Activated T-helper 1 cell treated with anti-CD3 and anti-CD28 coated beads, Interleukin-12 subunit alpha, Interleukin-12 subunit beta, Interleukin-2, Interleukin-4 antibody, amounts not matched to agents 30 ng/mL and 10 ng/mL and 1 ng/mL, durations not matched to agents 14 hours and 24 hours and 36 hours (primary cell): ENCODE measurements at regions not wholly inside any gene's neighbourhood (a gene's known extent, or its start where the extent isn't known, plus 50 kb on each side); places are given as distances from the start of the nearest gene placed in this dataset.

Experiments
- DNase-seq: peaks from one replicate; pipeline ENCODE4 v3.0.0; 2021; ENCODE audit warnings: low spot score
- H3K27ac Mint-ChIP-seq: one replicate; pipeline ENCODE4 v1.8.0; 2021; ENCODE audit warnings: mild to moderate bottlenecking, mixed read lengths
- H3K27me3 Mint-ChIP-seq: one replicate; pipeline ENCODE4 v1.8.0; 2022; ENCODE audit warnings: mild to moderate bottlenecking, moderate library complexity, mixed read lengths; ENCODE audit not compliant: insufficient read depth
- H3K36me3 Mint-ChIP-seq: one replicate; pipeline ENCODE4 v1.8.0; 2021; ENCODE audit warnings: low read depth, mixed read lengths
- H3K4me1 Mint-ChIP-seq: one replicate; pipeline ENCODE4 v1.8.0; 2021; ENCODE audit warnings: low read depth, mixed read lengths
- H3K4me3 Mint-ChIP-seq: one replicate; pipeline ENCODE4 v1.8.0; 2021; ENCODE audit warnings: mild to moderate bottlenecking, moderate library complexity, mixed read lengths
- H3K9me3 Mint-ChIP-seq: one replicate; pipeline ENCODE4 v1.8.0; 2021; ENCODE audit warnings: mixed read lengths
- intact Hi-C: fragments of 100-400 bp; cut with micrococcal nuclease; formaldehyde crosslinking; loops from one replicate; pipeline ENCODE4 v1.15.1; 2024

DNA sequence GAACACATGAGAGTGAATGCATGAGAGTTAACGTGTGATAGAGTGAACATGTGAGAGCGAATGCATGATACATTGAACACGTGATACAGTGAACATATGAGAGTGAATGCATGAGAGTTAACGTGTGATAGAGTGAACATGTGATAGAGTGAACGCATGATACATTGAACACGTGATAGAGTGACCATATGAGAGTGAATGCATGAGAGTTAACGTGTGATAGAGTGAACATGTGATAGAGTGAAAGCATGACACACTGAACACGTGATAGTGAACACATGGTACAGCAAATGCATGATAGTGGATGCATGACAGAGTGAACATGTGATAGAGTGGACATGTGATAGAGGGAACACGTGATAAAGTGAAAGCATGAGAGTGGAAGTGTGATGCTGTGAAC lies 517.9 kb downstream of the EIPR1 start:
- intact Hi-C loops: no loop called here
- Mint-ChIP-seq H3K36me3 (no peaks in the 10 kb centered on the region), H3K27me3 (no peaks in the 10 kb centered on the region), H3K4me1 (no peaks in the 10 kb centered on the region), H3K9me3 (no peaks in the 10 kb centered on the region), H3K4me3 (no peak overlapping the region), H3K27ac (no peak overlapping the region)
- DNase-seq: no peak

DNA sequence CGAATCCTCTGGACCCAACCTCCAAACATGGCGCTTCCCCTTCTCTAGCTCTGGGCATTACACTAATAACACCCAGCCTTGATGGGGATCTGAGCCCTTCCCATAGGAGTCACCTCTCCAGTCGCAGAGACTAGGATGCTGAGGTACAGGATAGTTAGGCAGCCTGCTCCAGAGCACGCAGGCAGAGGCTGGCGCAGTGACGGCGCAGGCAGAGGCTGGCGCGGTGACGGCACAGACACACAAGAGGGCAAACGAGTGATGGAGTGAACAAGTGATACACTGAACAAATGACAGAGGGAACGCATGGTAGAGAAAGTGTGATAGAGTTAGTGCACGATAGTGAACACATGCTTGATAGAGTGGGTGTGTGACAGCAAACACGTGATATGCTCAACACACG lies 518.5 kb downstream of the EIPR1 start:
- Mint-ChIP-seq H3K36me3 (no peaks in the 10 kb centered on the region), H3K9me3 (no peaks in the 10 kb centered on the region), H3K27ac (no peak overlapping the region), H3K4me1 (no peaks in the 10 kb centered on the region), H3K4me3 (no peak overlapping the region), H3K27me3 (no peaks in the 10 kb centered on the region)
- no peak for DNase-seq
- intact Hi-C loops: no loop called here

DNA sequence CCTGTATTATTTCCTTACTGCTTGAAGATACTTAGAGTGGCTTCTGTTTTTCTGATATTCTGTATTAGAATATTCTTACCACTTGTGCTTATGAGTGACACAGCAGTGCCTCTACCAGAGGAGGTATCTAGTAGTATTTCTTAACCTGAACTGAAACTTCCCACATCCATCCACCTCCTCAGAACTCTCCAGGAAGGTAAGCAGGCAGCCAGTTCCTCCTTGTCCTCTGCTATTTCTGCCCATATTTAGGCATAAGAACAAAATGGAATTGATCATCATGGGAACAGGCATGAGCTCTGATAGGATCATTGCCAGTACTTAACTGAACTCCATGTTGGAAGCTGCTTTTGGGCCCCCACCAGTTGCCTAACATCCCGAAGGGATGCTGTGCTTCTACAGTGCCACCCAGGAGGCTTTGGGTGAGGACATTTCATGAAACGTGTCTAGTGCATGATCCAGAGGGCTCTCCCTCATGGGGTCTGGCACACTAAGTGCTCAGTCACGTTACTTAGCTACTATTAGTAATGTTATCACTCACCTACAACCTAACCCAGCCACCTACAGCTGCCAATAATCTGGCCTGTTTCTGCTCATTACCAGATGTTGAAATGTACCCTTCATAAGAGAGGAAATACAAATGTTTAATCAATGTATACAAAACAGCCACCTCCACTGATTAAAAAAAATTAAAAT lies 520.7 kb downstream of the EIPR1 start:
- Mint-ChIP-seq H3K4me3 (no peak overlapping the region), H3K4me1 (no peaks in the 10 kb centered on the region)

DNA sequence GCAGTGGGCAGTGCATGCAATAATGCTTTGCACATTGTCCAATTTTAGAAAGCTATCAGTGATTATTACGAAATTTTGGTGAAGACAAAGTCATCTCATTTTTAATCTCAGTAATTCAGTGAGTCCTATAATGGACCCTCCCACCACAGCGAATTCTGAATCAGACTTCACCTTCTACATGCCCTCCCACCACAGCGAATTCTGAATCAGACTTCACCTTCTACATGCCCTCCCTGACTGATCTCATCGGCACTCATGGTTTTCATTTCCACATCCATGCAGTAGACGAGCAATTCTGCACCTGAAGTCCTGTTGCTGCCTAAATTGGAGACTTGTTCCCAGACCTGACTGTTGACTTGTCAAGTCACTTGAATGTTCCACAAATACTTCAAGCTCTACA lies 522.3 kb downstream of the EIPR1 start:
- intact Hi-C loops: no loop called here
- Mint-ChIP-seq H3K4me3 (no peak overlapping the region), H3K36me3 (no peaks in the 10 kb centered on the region), H3K9me3 (no peaks in the 10 kb centered on the region), H3K27ac (no peak overlapping the region), H3K4me1 (no peaks in the 10 kb centered on the region), H3K27me3 (no peaks in the 10 kb centered on the region)
- no peak for DNase-seq

More for the DNA sequence above, 520.7 kb downstream of the EIPR1 start:
- Mint-ChIP-seq H3K27me3 (no peaks in the 10 kb centered on the region), H3K9me3 (no peaks in the 10 kb centered on the region), H3K36me3 (no peaks in the 10 kb centered on the region), H3K27ac (no peak overlapping the region)
- intact Hi-C loops: no loop called here
- DNase-seq: no peak

DNA sequence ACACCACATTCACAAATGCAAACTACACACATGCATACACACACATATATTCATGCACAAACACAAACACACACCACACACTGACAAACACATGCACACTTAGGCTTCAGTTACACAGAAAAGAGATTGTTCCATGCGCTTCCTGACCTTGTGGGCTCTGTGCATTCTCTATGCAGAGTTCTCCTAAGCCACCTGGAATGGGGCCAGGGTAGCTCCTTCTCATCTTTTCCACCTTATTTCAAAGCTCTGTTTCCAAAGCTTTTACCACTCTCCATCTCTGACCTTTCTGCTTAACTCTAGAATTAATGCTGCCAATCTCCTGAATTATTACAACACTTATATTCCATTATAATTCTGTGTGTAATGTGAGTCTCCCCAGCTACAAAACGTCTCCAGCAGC lies 522.3 kb upstream of the MYT1L start:
- H3K36me3 Mint-ChIP-seq: no peaks in the 10 kb centered on the region
- no peaks in the 10 kb centered on the region for H3K4me1 Mint-ChIP-seq
- intact Hi-C loops: no loop called here
- no peaks in the 10 kb centered on the region for H3K27me3 Mint-ChIP-seq
- no peaks in the 10 kb centered on the region for H3K9me3 Mint-ChIP-seq
- H3K4me3 Mint-ChIP-seq: no peak overlapping the region
- H3K27ac Mint-ChIP-seq: no peak overlapping the region
- DNase-seq: no peak

GRCh38 chr2:2851806-2852777 lies 521.0 kb upstream of the MYT1L start:
- Mint-ChIP-seq H3K4me3 (no peak overlapping the region), H3K9me3 (no peaks in the 10 kb centered on the region), H3K36me3 (no peaks in the 10 kb centered on the region), H3K27ac (no peak overlapping the region), H3K27me3 (no peaks in the 10 kb centered on the region), H3K4me1 (no peaks in the 10 kb centered on the region)
- intact Hi-C loops: no loop called here
- no peak for DNase-seq

- no peak for DNase-seq
- Mint-ChIP-seq H3K4me1 (no peaks in the 10 kb centered on the region), H3K4me3 (no peak overlapping the region), H3K27ac (no peak overlapping the region), H3K27me3 (no peaks in the 10 kb centered on the region), H3K9me3 (no peaks in the 10 kb centered on the region), H3K36me3 (no peaks in the 10 kb centered on the region)
- intact Hi-C loops: no loop called here
Observed at GRCh38 chr2:2851316-2851715, 520.2 kb upstream of the MYT1L start.

DNA sequence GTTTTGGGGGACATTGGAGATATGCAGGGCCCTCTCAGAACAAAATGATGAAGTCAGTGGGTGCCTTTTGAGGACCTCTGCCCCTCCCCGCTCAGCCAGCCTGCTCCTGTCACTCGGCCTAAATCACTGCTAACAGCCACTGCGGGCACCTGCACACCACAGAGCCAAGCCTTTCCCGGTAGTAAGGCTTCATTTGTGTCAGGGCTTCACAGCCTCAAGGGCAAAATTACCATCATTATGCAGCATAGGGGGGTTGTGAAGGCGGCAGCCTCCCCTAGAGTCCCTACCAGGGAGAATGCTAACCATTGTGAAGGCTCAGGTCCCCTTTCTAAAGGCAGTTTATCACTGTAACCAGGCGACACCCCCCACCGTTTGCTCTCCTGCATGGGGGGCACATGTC lies 519.8 kb upstream of the MYT1L start:
- Mint-ChIP-seq H3K9me3 (no peaks in the 10 kb centered on the region), H3K36me3 (no peaks in the 10 kb centered on the region), H3K4me3 (no peak overlapping the region), H3K4me1 (no peaks in the 10 kb centered on the region), H3K27me3 (no peaks in the 10 kb centered on the region), H3K27ac (no peak overlapping the region)
- DNase-seq: no peak
- intact Hi-C loops: no loop called here

DNA sequence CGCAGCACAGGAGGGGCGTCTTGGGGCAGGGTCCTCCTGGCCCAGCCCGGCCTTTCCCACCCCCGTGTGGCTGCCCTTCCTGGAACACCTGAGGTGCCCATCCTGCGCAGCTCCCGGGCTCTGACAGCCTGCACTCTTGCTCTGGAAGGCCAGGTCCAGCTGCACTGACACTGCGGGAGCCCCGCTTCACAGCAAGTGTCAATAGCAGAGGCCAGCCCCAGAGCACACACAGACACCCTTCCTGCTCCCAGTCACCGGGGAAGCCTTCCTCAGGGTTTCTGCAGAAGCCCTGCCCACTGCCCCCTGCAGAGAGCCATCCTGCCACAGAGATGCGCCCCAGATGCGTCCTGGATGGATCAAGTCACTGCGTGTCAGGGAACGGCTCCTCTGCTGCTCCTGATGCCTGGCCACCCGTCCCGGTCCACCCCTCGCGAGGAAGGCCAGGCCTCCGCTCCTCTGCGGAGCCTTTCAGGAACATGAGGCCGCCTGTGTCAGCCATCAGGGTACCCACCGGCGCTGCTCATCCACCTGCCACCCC lies 519.2 kb upstream of the MYT1L start:
- no peaks in the 10 kb centered on the region for H3K27me3 Mint-ChIP-seq
- H3K27ac Mint-ChIP-seq: no peak overlapping the region
- intact Hi-C loops: no loop called here
- no peaks in the 10 kb centered on the region for H3K4me1 Mint-ChIP-seq
- H3K4me3 Mint-ChIP-seq: no peak overlapping the region
- H3K9me3 Mint-ChIP-seq: no peaks in the 10 kb centered on the region
- no peaks in the 10 kb centered on the region for H3K36me3 Mint-ChIP-seq
- DNase-seq: no peak

DNA sequence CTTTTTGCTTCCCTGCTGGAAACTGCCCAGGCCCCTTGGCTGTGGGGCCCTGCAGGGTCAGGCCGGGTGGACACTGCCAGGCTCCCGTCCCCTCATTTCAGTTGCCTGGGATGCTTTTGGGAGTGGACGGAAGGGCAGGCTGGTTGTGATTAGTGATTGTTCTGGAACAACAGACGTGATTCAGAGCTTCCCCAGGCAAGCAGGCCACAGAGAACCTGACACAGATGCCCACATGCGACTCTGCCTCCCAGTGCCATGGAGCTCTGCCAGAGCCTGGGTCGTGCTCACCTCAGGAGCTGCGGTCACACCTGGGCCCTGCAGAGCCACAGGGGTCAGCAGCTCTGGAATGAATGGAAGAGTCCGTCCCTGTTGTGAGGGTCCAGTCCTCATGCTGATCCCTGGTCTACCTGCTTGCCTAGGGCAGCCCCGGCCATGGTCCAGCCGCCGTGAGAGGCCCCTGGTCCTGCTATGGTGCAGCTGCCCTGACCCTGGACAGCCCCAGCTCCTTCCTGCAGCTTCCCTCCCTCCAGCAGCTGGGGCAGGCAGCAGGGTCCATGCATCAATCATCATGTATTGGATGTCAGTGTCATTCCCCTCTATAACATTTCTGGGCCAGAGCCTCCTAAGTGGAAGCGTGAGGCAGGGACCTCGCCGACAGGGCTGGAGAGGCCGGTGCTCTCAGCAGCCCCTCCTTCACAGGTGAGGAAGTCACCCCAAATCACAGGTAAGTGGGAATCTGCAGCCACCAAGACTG lies 518.6 kb upstream of the MYT1L start:
- Mint-ChIP-seq H3K27ac (no peak overlapping the region), H3K9me3 (no peaks in the 10 kb centered on the region), H3K27me3 (no peaks in the 10 kb centered on the region), H3K4me3 (no peak overlapping the region), H3K4me1 (no peaks in the 10 kb centered on the region), H3K36me3 (no peaks in the 10 kb centered on the region)
- DNase-seq: no peak
- intact Hi-C loops: no loop called here

- DNase-seq: no peak
- no peaks in the 10 kb centered on the region for H3K4me1 Mint-ChIP-seq
- no peak overlapping the region for H3K4me3 Mint-ChIP-seq
- no peak overlapping the region for H3K27ac Mint-ChIP-seq
- no peaks in the 10 kb centered on the region for H3K9me3 Mint-ChIP-seq
- intact Hi-C loops: no loop called here
- no peaks in the 10 kb centered on the region for H3K36me3 Mint-ChIP-seq
- no peaks in the 10 kb centered on the region for H3K27me3 Mint-ChIP-seq
Observed at GRCh38 chr2:2848621-2849333, 517.7 kb upstream of the MYT1L start.

DNA sequence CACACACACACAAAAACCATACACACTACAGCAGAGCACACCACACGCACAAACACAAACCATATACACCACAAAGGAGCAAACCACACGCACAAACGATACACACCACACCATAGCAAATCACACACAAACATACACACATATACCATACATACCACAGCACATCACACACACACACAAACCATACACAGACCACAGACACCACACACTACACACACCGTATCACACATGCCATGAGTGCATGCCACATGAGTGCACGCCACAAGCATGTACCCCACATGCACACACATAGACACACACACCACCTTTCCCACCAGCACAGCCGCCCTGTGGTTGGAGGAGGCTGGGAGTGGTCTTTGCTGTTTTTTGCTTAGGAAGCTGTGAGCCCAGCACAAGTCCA lies 517.1 kb upstream of the MYT1L start:
- Mint-ChIP-seq H3K27ac (no peak overlapping the region), H3K36me3 (no peaks in the 10 kb centered on the region), H3K4me3 (no peak overlapping the region), H3K4me1 (no peaks in the 10 kb centered on the region), H3K27me3 (no peaks in the 10 kb centered on the region), H3K9me3 (no peaks in the 10 kb centered on the region)
- no peak for DNase-seq
- intact Hi-C loops: no loop called here
